Activated T-helper 9 cell treated with anti-CD3 and anti-CD28 coated beads, Interleukin-2, amount 50 U/mL, for 16 hours (primary cell): ENCODE measurements at regions not wholly inside any gene's neighbourhood (a gene's known extent, or its start where the extent isn't known, plus 50 kb on each side); places are given as distances from the start of the nearest gene placed in this dataset.

Source experiments
- DNase-seq: peaks from one replicate; pipeline ENCODE4 v3.0.0-alpha.2; 2020; ENCODE audit warnings: low read depth

DNA sequence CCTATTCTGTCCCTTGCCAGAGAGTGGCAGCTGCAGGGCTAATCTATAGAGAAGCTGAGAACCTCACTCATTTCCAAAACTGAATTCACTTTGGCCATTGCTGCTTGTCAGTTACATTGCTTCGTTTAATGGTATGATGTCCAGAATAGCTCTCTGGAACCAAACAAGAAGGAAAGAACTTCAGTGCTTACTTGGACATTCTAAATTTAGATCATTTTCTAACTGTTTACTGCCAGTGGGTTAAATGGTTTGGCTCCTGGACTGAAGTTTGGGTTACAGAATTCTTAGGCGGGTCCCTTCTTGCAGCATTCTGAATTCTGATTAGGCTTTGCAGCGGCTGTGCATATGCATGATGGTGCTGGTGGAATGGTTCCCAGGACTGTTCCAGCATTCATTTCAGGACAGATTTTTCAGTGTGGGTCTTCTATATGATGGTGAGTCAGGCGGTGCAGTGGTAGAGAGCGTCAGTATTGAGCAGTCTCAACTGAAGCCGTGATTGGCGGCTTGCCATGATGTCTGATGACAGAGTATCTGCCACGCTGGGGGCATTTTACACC is 148.7 kb downstream of the DYRK2 start:
- no peak for DNase-seq

DNA sequence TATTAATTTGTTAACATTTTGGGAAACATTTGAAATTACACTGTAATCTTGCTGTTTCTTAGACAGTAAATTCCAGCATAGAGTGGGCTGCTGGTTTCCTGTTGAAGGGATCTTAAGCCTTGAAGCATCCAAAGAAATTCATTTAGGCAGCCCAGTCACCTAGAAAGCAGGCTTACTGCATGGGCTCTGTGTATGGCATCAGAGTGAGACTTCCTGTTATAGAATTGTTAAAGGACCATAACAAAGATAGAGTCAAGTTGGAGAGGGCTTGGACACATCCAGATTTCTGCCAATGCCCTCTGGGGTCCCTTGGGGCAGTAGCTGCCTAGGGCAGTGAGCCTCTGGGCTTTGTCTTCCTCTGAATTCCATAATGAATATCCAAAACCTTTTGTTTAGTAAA is 149.2 kb downstream of the DYRK2 start:
- DNase-seq, result no peak

DNA sequence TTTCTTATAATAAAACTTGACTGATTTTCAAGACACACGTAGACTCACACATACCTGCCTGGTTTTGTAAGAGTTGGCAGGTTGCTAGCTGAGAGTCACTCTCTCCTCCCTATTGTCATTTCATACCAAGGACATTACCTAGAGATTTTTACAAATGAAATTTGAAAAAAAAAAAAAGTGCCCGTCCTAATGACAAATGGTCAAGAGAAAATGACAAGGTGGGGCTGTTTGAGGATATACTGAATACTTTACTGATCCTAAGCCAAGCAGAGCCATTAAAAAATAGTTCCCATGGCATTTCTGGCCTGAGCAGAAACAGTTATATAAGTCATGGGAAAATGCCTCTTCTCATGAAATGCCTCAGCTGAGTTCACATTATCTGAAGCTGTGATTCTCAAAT is 150.2 kb downstream of the DYRK2 start:
- no peak for DNase-seq

DNA sequence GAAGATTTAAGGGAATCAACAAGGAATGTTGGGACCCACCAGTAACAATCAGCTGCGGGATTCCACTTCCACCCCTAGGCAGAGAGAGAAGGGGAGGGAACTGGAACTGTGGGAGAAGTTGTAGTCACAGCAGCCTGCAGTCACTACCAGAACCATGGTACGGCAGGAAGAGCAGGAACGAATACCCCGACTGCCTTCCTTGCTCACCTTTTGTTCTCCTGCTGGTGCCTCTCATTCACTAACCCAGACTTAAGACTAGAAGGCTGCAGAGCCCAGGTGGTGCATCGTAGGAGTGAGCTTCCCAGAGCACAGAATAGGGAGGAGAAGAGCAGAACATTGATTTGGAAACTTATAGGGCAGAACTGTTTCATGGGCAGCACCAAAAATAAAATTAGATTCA is 154.2 kb downstream of the DYRK2 start:
- DNase-seq, result no peak

DNA sequence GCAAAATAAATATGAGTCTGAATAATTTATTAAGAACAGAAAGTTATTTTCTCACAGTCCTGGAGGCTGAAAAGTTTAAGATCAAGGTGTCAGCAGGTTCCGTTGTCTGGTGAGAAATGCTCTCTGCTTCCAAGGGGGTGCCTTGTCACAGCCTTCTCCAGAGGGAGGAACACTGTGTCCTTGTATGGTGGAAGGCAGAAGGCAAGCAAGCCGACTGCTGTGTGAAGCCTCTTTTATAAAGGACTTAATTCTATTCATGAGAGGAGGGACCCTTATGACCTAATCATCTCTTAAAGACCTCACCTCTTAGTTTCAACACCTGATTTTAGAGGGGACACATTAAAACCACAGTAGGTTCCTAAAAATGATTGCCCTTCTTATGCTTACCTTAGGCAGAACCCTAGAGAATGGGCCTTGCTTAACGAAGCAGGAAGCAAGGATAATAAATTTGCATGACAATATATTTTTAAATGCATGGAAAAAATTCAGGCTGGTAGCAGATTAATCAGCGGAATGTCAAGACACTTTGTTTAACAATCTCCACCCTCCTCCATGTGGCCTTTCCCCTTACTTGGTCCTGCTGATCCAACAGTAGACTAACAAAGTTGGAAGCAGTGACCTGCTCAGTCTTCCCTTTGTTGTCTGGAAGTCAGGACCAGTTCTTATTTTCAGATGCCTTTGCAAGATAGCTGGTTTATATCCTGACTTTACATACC is 154.9 kb downstream of the DYRK2 start:
- DNase-seq, result no peak

DNA sequence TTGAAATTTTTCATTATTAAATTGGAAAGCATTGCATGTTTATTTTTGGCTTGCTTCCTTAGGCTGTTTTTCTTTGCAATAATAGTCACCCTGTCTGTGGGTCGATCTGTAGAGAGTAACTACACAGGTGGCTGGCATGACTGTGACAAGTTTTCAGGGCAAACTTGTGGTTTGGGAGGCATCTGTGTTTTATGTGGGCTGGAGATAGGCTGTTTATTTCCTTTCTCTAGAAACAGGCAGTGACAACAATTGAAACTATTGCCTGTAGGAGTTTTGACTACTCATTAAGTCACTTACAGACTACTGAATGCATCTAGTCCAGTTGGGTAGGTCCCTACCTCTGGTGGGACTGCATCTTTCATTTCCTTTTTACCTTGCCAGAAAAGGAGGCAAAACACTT is 155.6 kb downstream of the DYRK2 start:
- peak; percentile 21 for DNase-seq

DNA sequence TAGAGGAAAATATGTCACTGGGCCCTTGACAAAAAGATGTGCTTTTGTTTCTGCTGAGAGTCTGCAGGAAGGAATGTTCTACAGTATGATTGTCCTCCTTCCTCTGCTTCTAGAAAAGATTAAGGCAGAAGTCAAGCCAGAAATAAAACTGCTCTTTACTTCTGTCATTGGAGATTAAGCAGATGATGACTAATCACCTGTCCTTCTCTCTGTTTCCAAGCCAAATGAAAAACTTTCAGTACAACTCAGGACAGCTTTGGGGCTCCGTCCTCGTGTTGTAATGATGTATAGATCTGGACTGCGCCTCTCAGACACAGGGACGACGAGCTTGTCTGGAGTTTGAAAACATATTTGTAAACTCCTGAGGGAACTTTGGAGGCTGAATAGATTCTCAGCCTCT is 159.3 kb downstream of the DYRK2 start:
- no peak for DNase-seq

DNA sequence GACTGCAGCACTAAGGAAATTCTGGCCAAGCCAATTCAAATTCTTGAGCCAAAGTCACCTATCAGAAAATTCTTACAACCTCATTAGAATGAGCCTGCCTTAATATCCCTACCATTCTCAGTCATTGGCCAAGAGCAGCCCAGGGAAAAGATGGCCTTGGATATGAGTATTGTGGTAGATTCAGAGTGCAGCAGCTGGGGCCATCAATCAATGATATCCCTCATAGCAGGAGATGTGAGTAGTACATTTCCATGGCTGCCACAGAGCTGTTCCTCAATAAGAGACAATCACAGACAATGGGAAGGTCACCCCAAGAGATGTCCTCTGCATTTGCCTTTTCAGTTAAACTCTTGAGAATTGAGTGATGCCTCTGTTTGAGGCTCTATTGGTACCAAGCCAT is 161.6 kb downstream of the DYRK2 start:
- DNase-seq, result no peak

DNA sequence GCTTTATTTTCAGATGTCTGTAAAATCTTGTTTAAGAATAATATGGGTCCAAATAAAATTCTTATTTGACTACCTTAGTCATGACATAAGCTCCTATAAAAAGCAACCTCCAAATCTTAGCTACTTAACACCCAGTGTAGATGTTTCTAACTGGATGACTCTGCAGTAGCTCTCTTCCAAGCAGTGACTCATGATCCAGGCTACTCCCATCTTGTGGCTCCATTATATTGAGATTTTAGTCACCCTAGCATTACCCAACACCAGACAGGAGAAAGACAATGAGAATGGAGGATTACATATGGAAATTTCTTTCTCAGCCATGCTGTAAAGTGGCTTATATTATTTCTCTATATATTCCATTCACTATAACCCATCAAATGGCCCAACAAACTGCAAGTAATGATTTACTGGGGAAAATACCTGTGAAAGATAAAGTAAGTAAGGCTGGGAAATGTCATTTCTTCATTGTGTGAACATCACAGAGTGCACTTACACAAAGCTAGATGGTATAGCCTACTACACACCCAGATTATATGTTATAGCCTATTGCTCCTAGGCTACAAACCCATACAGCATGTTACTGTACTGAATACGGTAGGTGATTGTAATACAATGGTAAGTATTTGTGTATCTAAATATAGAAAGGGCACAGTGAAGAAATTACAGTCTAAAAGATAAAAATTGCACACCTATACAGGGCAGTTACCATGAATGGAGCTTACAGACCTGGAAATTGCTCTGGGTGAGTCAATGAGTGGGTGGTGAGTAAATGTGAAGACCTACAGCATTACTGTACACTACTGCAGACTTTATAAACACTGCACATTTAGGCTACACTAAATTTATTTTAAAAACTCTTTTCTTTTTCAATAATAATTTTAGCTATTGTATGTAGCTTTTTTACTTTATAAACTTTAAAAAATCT is 163.2 kb downstream of the DYRK2 start:
- DNase-seq, result no peak

DNA sequence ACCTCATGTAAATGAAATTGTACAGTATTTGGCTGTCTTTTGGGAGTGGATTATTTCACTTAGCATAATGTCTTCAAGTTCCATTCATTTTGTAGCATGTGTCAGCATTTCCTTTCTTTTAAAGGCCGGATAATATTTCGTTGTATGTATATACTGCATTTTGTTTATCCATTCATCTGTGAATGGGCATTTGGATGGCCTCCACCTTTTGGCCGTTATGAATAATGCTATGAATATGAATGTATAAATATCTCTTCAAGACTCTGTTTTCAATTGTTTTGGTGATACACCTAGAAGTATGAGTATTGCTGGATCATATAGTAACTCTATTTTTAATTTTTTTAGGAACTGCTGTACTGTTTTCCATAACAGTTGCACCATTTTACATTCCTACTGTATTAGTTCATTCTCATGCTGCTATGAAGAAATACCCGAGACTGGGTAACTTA is 164.9 kb downstream of the DYRK2 start:
- no peak for DNase-seq

DNA sequence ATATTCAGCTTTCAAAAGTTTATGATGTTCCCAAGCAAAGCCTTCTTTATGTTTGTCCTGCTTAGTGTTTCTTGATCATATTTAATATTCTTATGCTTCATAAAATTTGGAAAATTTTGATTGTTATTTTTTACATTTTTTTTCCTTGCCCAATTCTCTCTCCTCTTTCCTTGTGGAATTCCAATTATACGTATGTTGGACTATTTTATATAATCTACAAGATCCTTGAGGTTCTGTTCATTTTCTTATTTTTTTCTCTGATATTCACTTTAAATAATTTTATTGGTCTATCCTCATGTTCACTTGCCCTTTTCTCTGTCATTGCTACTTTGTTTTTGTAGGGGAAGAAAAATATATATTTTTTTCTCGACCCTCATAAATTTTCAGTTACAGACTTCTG is 167.7 kb downstream of the DYRK2 start:
- no peak for DNase-seq

DNA sequence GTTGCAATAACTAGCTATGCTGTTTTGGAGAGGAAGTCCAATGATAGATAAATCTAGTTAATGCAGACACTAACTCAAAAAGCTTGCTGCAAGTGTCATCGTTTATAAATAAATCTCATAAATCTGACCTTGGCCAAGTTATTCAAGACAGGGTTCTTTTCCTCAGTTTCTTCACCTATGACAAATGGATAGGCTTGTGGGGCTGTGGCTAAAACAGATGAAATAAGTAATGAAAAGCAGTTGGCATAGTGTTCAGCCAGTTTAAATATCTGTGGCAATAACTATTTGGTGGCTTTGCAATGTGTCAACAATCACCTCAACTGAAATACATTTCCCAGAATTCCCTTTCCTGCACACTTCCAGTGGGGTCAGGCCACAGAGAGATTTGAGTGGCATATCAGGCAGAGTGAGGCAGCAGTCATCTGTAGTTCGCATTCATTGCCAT is 169.9 kb downstream of the DYRK2 start:
- no peak for DNase-seq

DNA sequence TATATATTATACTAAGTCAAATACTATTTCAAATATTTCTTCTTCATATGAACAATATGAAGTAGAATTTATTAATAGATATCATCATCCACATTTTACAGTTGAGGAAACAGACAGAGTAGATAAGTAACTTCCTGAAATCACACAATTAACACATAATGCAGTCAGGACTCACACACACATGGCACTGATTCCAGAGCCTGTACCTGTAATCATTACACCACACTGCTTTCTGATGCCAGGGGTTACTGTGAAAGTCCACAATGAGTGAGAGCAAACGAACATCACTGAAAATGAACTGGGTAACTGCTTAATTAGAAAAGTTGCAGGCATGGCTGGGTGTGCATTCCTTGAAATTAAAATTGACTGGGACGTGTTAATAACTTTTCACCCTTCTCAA is 169.3 kb upstream of the IFNG-AS1 start:
- DNase-seq, result no peak

DNA sequence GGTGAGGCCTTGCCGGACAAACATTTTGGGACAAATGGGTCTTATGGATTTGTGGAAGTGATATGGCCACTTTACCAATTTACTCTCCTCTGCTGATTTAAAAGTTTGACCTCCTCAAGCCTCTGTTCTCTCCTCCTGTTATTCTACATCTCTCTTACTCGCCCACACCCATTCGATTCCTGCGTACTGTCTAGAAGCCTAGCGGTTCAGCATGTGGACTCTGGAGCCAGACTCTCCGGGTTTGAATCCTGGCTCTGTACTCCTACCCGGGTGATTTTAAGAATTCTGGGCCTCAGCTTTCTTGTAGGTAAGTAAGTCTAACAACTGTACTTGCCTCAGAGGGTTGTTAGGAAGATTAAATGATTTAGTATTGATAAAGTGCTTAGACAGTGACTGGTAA is 168.6 kb upstream of the IFNG-AS1 start:
- DNase-seq, result no peak

DNA sequence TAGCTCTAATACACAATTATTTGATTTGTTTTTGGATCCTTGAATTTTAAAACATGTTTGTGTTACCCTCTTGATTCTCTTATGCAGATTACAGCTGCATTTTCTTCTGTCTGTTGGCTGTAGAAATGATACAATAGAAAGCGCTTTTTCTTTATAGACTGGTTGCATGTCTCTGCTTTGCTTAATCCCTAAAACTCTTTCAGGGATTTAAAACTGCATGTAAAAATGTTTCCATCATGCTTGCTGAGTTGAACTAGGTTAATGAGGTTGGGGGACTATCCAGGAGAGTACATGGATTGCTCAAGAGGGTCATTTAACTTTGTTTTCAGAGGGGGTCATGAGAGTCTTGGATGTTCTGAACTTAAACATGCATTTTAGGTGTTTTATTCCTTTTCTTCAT is 166.4 kb upstream of the IFNG-AS1 start:
- no peak for DNase-seq

DNA sequence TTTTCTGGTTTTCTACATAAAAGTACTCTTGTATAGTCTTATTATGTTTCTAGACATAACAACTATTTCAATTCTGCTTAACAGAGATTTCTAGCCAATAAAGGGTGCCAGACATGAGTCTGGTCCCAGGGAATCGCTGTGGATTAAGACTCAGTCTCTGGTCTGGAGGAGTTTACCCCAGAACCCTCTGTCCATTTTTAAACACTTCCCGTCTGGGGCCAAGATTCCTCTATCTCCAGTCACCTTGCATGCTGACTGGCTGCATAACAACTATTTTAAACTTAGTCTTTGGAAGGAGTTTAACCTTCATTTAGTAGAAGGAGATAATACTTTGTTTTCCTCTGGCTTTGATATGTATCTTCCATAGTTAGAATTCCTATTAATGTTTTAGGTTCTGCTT is 163.1 kb upstream of the IFNG-AS1 start:
- DNase-seq, result no peak

DNA sequence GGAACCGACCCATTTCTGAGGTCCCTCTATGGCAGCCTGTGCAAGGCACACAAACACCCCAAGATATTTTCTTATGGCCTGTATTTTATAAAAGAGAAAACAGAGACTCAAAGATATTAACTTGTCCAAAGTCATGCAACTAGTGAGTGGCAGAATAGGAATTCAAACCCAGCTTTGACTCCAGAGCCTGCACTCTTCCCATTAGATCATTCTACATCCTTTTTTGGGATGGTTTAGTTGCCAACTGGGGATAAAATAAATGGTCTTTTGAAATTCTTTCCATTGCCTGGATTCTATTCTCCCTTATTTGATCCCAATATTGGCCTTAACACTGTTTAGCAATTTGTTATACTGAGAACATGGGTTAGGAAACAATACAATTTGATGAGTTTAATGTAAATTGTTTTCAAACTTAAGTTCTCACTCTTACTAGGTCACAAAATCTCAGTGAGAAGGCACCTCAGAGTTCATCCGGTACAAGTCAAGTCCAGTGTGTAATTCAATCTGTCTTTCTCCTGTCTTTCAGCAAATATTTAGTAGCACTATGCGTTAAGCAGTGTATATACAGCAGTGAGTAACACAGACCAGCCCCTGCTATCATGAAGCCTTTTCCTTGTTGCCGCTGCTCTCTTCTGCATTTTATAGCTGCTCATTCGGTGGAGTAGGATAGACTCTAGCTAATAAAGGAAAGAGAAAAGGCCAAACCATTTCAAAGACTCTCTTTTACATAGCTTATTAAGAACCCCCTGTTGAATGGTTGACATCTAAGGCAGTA is 162.1 kb upstream of the IFNG-AS1 start:
- DNase-seq, result no peak

DNA sequence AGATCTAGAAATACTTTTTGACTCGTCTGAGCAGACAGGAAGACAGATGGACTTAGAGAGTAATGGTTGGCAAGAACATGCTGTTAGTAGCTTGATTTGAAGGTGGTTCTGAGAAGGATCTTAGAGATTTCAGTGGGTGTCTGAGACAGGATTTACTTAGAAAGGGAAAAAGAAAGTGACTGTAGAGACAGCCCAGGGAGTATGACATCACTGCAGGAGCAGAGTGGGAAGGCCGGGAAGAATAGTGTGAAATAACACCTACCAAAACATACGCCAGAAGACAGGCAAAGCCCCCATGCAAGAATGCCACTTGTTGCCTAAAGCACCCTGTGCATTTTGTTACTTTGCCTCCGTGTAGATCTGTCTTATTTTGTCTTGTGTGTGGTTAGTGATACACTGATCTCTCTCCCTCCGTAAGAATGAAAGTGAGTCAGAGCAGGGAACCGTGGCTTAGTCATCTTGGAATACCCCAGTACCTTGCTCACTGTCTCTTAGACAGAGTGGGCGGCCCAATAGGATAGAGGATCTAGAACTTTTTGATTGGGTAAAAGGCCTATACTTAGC is 161.3 kb upstream of the IFNG-AS1 start:
- DNase-seq, result peak; percentile 43

DNA sequence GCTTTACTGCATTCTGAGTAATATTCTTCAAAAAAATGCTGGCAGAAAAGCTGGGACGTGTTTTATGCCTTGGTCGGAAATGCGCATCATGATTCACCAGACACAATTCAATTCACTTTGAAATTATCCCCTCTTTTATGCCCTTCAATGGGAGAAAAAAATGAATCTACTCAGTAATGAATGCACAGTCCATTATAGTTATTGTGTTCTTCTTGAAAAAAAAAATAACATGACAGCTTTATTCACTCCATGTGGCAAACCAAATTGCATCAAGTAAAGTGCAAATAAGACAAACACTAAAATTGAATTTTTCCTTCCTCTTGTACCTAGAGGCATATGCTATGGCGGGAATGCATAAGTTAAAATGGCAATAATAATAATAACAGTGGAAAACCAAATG is 159.4 kb upstream of the IFNG-AS1 start:
- no peak for DNase-seq

DNA sequence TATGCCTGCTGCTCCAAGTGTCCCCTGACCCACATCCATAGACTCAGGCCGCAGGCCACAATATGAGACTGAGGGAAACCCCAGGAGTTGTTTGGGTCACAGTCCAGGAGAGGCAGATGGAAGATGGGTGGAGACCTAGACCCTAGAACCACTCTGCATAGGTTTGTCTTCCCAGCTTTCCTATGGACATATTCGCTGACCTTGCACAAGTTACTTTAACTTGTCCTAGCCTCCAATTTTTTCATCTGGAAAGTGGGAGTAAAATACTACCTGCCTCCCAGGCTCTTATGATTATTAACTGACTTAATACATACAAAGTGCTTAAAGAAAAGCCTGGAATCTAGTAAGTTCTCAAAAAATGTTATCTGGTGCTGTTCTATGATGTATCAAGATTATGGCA is 157.1 kb upstream of the IFNG-AS1 start:
- DNase-seq, result no peak

DNA sequence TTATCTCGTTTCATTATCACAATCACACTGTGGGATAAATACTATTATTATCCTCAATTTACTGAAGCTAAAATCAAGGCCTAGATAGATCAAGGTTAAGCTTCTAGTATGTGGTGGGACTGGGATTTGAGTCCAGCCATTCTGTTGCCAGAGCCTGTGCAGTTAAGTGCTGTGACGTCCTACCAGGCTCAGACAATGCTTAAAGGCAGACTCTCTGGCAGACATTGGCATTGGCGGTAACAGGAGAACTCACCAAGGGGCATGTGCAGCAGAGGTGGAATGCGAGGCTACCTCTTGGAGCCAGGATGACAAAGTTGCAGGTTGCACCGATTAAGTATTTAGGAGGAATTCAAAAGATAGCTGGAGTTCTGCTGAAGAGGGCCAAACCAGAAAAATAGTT is 155.6 kb upstream of the IFNG-AS1 start:
- no peak for DNase-seq

DNA sequence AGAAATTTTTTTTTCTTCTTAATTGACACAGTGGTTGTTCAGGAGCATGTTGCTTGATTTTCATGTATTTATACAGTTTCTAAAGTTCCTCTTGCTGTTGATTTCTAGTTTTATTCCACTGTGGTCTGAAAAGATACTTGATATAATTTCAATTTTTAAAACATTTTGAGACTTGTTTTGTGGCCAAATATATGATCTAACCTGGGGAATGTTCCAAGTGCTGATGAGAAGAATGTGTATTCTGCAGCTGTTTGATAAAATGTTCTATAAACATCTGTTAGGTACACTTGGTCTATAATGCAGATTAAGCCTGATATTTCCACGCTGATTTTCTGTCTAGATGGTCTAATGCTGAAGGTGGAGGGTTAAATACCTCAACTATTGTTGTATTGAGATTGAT is 151.4 kb upstream of the IFNG-AS1 start:
- no peak for DNase-seq
